Body of pancreas (tissue), 4 donors: ENCODE measurements at regions not wholly inside any gene's neighbourhood (a gene's known extent, or its start where the extent isn't known, plus 50 kb on each side); places are given as distances from the start of the nearest gene placed in this dataset.

Experiments
- ATAC-seq: fragments of 150-250 bp; one replicate; pipeline ENCODE4 v1.9.1; 2016
- DNase-seq, 4 donors: peaks; one replicate each; pipeline ENCODE4 v3.0.0-alpha.2; 2019
- H3K27ac ChIP-seq, 4 donors: fragments of 200-600 bp; sonication (generic); 1 replicate in 3 of 4; 2 replicates in 1 of 4; pipeline versions ENCODE4 v1.5.1 to v1.6.1; 2016 to 2019; ENCODE audit warnings: mild to moderate bottlenecking in 1 of 4, mixed read lengths in 1 of 4, moderate library complexity in 1 of 4
- H3K27me3 ChIP-seq, 2 donors: fragments of 200-600 bp; sonication (generic); one replicate each; pipeline ENCODE4 v1.6.0; 2016; ENCODE audit warnings: mild to moderate bottlenecking in 1 of 2
- H3K36me3 ChIP-seq, 2 donors: fragments of 200-600 bp; sonication (generic); replicated peaks in 1 of 2; 2 replicates each; pipeline ENCODE4 v1.5.1; 2016; ENCODE audit warnings: low read depth in 2 of 2; ENCODE audit not compliant: insufficient read depth in 1 of 2
- H3K4me1 ChIP-seq: fragments of 200-600 bp; sonication (generic); one replicate; pipeline ENCODE4 v1.6.0; 2016
- H3K4me3 ChIP-seq, 2 donors: fragments of 200-600 bp; sonication (generic); 1 replicate in 1 of 2; 2 replicates in 1 of 2; pipeline ENCODE4 v1.5.1; 2016 to 2019
- H3K9me3 ChIP-seq, 3 donors: fragments of 200-600 bp; sonication (generic); 1 replicate in 2 of 3; 2 replicates in 1 of 3; pipeline ENCODE4 v1.5.1; 2016
- CTCF ChIP-seq, 7 experiments: fragments of 450-650 bp in 4 of 7; fragments of 200-600 bp in 3 of 7; sonication (generic) in 3 of 7; IDR thresholded peaks; one replicate each; pipeline ENCODE4 v1.5.1; 2016 to 2019; ENCODE audit warnings: antibody characterized with exemption in 7 of 7
- POLR2A ChIP-seq, 3 donors: fragments of 450-650 bp; IDR thresholded peaks; one replicate each; pipeline ENCODE4 v1.6.1; 2016; ENCODE audit warnings: antibody characterized with exemption in 3 of 3, mild to moderate bottlenecking in 2 of 3
- WGBS, 2 donors: methylation state at CpG; one replicate each; pipeline ENCODE4 v1.1.5; 2017; 5-methylcytosine and 5-hydroxymethylcytosine counted together
- intact Hi-C: fragments of 100-400 bp; cut with DNase I; formaldehyde crosslinking; loops from one replicate; pipeline ENCODE4 v1.15.1; 2023

- Histone ChIP-seq H3K27me3 (no peaks in the 10 kb centered on the region), H3K4me3 (no peak overlapping the region), H3K27ac (no peak overlapping the region), H3K36me3 (no peaks in the 10 kb centered on the region), H3K9me3 (no peaks in the 10 kb centered on the region), H3K4me1 (no peaks in the 10 kb centered on the region)
- TF ChIP-seq POLR2A (IDR thresholded peaks at IDR 0.05), result no peak
- no peak for TF ChIP-seq CTCF (IDR thresholded peaks at IDR 0.05)
- no peak for DNase-seq
- WGBS, 2 donors, result 94 to 96% methylated on average over 1 of the region's 1 CpG
- intact Hi-C loops, result no loop called here
- ATAC-seq, result no peak
Observed at GRCh38 chr1:79744746-79745145, 738.2 kb upstream of the ADGRL4 start.

GRCh38 chr1:79741720-79742421 lies 735.3 kb upstream of the ADGRL4 start:
- ATAC-seq (no peak), DNase-seq (no peak)
- 85 to 86% methylated on average over 3 of the region's 3 CpGs for WGBS, 2 donors
- H3K27me3 ChIP-seq, result no peaks in the 10 kb centered on the region
- intact Hi-C loops, result no loop called here
- no peak overlapping the region for H3K27ac ChIP-seq
- no peaks in the 10 kb centered on the region for H3K4me1 ChIP-seq
- no peak for TF ChIP-seq CTCF (IDR thresholded peaks at IDR 0.05)
- no peak for TF ChIP-seq POLR2A (IDR thresholded peaks at IDR 0.05)
- H3K4me3 ChIP-seq, result no peak overlapping the region
- H3K36me3 ChIP-seq, result no peaks in the 10 kb centered on the region
- no peaks in the 10 kb centered on the region for H3K9me3 ChIP-seq

- Histone ChIP-seq H3K36me3 (no peaks in the 10 kb centered on the region), H3K27ac (no peak overlapping the region), H3K4me1 (no peaks in the 10 kb centered on the region), H3K4me3 (no peak overlapping the region), H3K9me3 (no peaks in the 10 kb centered on the region), H3K27me3 (no peaks in the 10 kb centered on the region)
- WGBS, 2 donors, result 77 to 78% methylated on average over 1 of the region's 1 CpG
- TF ChIP-seq POLR2A (IDR thresholded peaks at IDR 0.05) (no peak), CTCF (IDR thresholded peaks at IDR 0.05) (no peak)
- no peak for ATAC-seq
- DNase-seq, result no peak
- intact Hi-C loops, result no loop called here
Observed at GRCh38 chr1:79738101-79738500, 731.6 kb upstream of the ADGRL4 start.

GRCh38 chr1:79737193-79737592 lies 730.7 kb upstream of the ADGRL4 start:
- WGBS, 2 donors, result 78 to 86% methylated on average over 1 of the region's 1 CpG
- TF ChIP-seq CTCF (IDR thresholded peaks at IDR 0.05) (no peak), POLR2A (IDR thresholded peaks at IDR 0.05) (no peak)
- Histone ChIP-seq H3K27me3 (no peaks in the 10 kb centered on the region), H3K4me1 (peaks cover 2% of the 10 kb centered on the region), H3K9me3 (no peaks in the 10 kb centered on the region), H3K36me3 (no peaks in the 10 kb centered on the region), H3K27ac (no peak overlapping the region), H3K4me3 (no peak overlapping the region)
- no peak for DNase-seq
- intact Hi-C loops, result no loop called here
- no peak for ATAC-seq

- ATAC-seq, result no peak
- Histone ChIP-seq H3K4me1 (peaks cover 9% of the 10 kb centered on the region), H3K27me3 (no peaks in the 10 kb centered on the region)
Observed at GRCh38 chr1:79732950-79733349, 726.4 kb upstream of the ADGRL4 start.

More at GRCh38 chr1:79732950-79733349, 726.4 kb upstream of the ADGRL4 start:
- intact Hi-C loops, result no loop called here
- Histone ChIP-seq H3K27ac (no peak overlapping the region), H3K4me3 (no peak overlapping the region), H3K36me3 (no peaks in the 10 kb centered on the region), H3K9me3 (no peaks in the 10 kb centered on the region)
- TF ChIP-seq CTCF (IDR thresholded peaks at IDR 0.05), result no peak
- TF ChIP-seq POLR2A (IDR thresholded peaks at IDR 0.05), result no peak
- DNase-seq, result no peak
